T-helper 1 cell treated with Interleukin-12 subunit alpha and Interleukin-12 subunit beta and Interleukin-4 antibody, amounts not matched to agents 30 μg/mL and 1 μg/mL, for 36 hours (primary cell): ENCODE measurements at regions not wholly inside any gene's neighbourhood (a gene's known extent, or its start where the extent isn't known, plus 50 kb on each side); places are given as distances from the start of the nearest gene placed in this dataset.

ENCODE experiments used
- H3K27ac Mint-ChIP-seq: one replicate; pipeline ENCODE4 v1.8.0; 2021; ENCODE audit warnings: mild to moderate bottlenecking, mixed read lengths
- H3K27me3 Mint-ChIP-seq: one replicate; pipeline ENCODE4 v1.8.0; 2021; ENCODE audit warnings: low read depth, mixed read lengths
- H3K36me3 Mint-ChIP-seq: one replicate; pipeline ENCODE4 v1.8.0; 2021; ENCODE audit warnings: low read depth, mixed read lengths
- H3K4me1 Mint-ChIP-seq: one replicate; pipeline ENCODE4 v1.8.0; 2021; ENCODE audit warnings: low read depth, mixed read lengths
- H3K4me3 Mint-ChIP-seq: one replicate; pipeline ENCODE4 v1.8.0; 2021; ENCODE audit warnings: mild to moderate bottlenecking, moderate library complexity, mixed read lengths
- H3K9me3 Mint-ChIP-seq: one replicate; pipeline ENCODE4 v1.8.0; 2021; ENCODE audit warnings: mixed read lengths

GRCh38 chr13:85486663-85487062 lies 312.6 kb downstream of the SLITRK6 start:
- H3K36me3 Mint-ChIP-seq, result no peaks in the 10 kb centered on the region
- H3K27me3 Mint-ChIP-seq, result no peaks in the 10 kb centered on the region
- no peak overlapping the region for H3K27ac Mint-ChIP-seq
- H3K9me3 Mint-ChIP-seq, result peaks cover 3% of the 10 kb centered on the region
- H3K4me1 Mint-ChIP-seq, result no peaks in the 10 kb centered on the region
- no peak overlapping the region for H3K4me3 Mint-ChIP-seq

DNA sequence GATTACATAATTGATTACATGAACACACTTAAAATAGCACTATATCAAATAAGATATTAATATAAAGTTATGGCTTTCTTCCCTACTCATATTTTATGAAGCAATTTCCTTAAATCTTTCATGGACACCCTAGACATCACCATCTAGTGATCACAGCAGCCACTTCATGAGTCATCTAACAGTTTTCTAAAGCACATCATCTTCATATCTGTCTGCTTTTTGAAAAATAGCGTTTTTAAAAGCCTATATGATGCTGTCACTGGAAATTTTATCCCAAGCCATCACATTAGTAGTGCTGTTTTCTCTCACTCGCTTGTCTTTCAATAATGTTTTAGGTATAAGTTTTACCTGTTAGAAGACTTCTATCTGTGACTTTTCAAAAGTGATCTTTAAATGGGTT lies 326.1 kb downstream of the SLITRK6 start:
- Mint-ChIP-seq H3K27me3 (no peaks in the 10 kb centered on the region), H3K4me3 (no peak overlapping the region), H3K27ac (no peak overlapping the region), H3K36me3 (no peaks in the 10 kb centered on the region), H3K4me1 (no peaks in the 10 kb centered on the region), H3K9me3 (no peaks in the 10 kb centered on the region)

- H3K9me3 Mint-ChIP-seq, result no peaks in the 10 kb centered on the region
- no peaks in the 10 kb centered on the region for H3K36me3 Mint-ChIP-seq
- H3K4me1 Mint-ChIP-seq, result no peaks in the 10 kb centered on the region
- H3K27ac Mint-ChIP-seq, result no peak overlapping the region
- H3K27me3 Mint-ChIP-seq, result no peaks in the 10 kb centered on the region
- H3K4me3 Mint-ChIP-seq, result no peak overlapping the region
Observed at GRCh38 chr13:85469320-85469719, 329.9 kb downstream of the SLITRK6 start.

- peaks cover 8% of the 10 kb centered on the region for H3K9me3 Mint-ChIP-seq
- no peak overlapping the region for H3K27ac Mint-ChIP-seq
- H3K4me1 Mint-ChIP-seq, result no peaks in the 10 kb centered on the region
- no peak overlapping the region for H3K4me3 Mint-ChIP-seq
- H3K36me3 Mint-ChIP-seq, result no peaks in the 10 kb centered on the region
- H3K27me3 Mint-ChIP-seq, result no peaks in the 10 kb centered on the region
Observed at GRCh38 chr13:85462792-85463425, 336.3 kb downstream of the SLITRK6 start.

- Mint-ChIP-seq H3K27me3 (no peaks in the 10 kb centered on the region), H3K4me1 (no peaks in the 10 kb centered on the region), H3K4me3 (no peak overlapping the region), H3K27ac (no peak overlapping the region), H3K36me3 (peaks cover 2% of the 10 kb centered on the region), H3K9me3 (peaks cover 17% of the 10 kb centered on the region)
Observed at GRCh38 chr13:85461621-85462020, 337.6 kb downstream of the SLITRK6 start.

DNA sequence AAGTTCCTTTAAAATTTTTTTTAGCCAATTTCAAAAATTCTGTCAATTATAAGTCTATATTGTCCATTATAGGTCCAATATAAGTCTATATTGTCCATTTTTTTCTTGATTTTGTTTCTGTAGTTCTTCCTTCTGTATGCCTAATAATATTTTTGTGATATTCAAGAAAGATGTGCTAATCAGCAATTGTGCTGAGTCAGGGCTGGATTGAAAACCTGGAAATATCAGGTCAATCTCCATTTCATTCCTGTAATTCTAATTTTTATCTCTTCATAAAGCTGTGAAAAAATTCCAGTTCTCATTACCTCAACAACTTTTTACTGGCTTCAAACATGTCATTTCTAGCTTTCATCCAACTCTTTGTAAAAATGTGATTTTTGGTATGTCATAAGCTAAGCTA lies 353.7 kb downstream of the SLITRK6 start:
- Mint-ChIP-seq H3K4me3 (no peak overlapping the region), H3K9me3 (no peaks in the 10 kb centered on the region), H3K27me3 (no peaks in the 10 kb centered on the region), H3K27ac (no peak overlapping the region), H3K36me3 (no peaks in the 10 kb centered on the region), H3K4me1 (no peaks in the 10 kb centered on the region)

GRCh38 chr13:85441975-85442374 lies 357.2 kb downstream of the SLITRK6 start:
- H3K36me3 Mint-ChIP-seq, result no peaks in the 10 kb centered on the region
- no peaks in the 10 kb centered on the region for H3K27me3 Mint-ChIP-seq
- no peaks in the 10 kb centered on the region for H3K9me3 Mint-ChIP-seq
- H3K27ac Mint-ChIP-seq, result no peak overlapping the region
- H3K4me1 Mint-ChIP-seq, result no peaks in the 10 kb centered on the region
- H3K4me3 Mint-ChIP-seq, result no peak overlapping the region

- Mint-ChIP-seq H3K9me3 (no peaks in the 10 kb centered on the region), H3K27me3 (no peaks in the 10 kb centered on the region), H3K4me3 (no peak overlapping the region), H3K27ac (no peak overlapping the region), H3K36me3 (no peaks in the 10 kb centered on the region), H3K4me1 (no peaks in the 10 kb centered on the region)
Observed at GRCh38 chr13:85441364-85441763, 357.9 kb downstream of the SLITRK6 start.

GRCh38 chr13:85436029-85436428 lies 363.2 kb downstream of the SLITRK6 start:
- Mint-ChIP-seq H3K4me1 (no peaks in the 10 kb centered on the region), H3K27ac (no peak overlapping the region), H3K27me3 (no peaks in the 10 kb centered on the region)

DNA sequence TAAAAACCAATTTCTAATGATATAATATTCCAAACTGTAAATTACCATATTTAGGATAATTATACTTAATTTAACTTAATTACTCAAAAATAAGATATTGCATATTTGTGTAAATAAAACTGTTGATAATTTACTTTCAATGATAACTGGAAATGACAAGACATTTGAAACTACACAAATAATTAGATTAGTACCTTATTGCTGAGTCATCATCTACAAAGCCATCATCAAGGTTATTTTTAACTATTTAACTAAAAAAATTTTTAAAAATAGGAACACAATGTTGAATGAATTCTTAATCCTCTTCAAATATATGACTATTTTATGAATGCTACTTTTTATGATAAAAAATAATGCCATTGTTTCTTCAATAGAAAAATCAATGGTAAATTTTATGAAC lies 364.3 kb downstream of the SLITRK6 start:
- H3K4me1 Mint-ChIP-seq, result no peaks in the 10 kb centered on the region

More at GRCh38 chr13:85436029-85436428, 363.2 kb downstream of the SLITRK6 start:
- H3K36me3 Mint-ChIP-seq, result no peaks in the 10 kb centered on the region
- no peaks in the 10 kb centered on the region for H3K9me3 Mint-ChIP-seq
- H3K4me3 Mint-ChIP-seq, result no peak overlapping the region

GRCh38 chr13:85432881-85433280 lies 366.3 kb downstream of the SLITRK6 start:
- no peaks in the 10 kb centered on the region for H3K9me3 Mint-ChIP-seq

More for the DNA sequence above, 364.3 kb downstream of the SLITRK6 start:
- no peaks in the 10 kb centered on the region for H3K27me3 Mint-ChIP-seq
- H3K27ac Mint-ChIP-seq, result no peak overlapping the region
- no peak overlapping the region for H3K4me3 Mint-ChIP-seq
- H3K36me3 Mint-ChIP-seq, result no peaks in the 10 kb centered on the region
- no peaks in the 10 kb centered on the region for H3K9me3 Mint-ChIP-seq

DNA sequence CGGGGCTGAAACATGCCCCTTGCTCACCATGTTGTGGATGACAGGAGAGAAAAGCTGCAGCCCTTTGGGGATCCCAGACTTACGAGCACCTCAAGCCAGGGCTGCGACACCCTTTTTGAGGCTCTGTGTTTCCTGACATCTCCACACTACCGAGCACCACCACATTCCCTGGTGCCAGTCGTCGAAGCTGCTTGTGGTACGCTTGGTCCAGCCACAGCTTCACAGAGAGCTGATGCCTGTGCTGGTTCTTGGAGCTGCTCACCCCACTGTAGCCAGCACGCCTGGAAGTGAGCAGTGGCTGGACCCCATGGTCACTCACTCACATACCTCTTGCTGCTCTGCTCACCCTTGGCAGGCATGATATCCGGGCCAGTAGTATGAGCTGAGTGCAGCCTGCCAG lies 367.5 kb downstream of the SLITRK6 start:
- H3K4me3 Mint-ChIP-seq, result no peak overlapping the region

More at GRCh38 chr13:85432881-85433280, 366.3 kb downstream of the SLITRK6 start:
- Mint-ChIP-seq H3K27ac (no peak overlapping the region), H3K4me3 (no peak overlapping the region), H3K36me3 (no peaks in the 10 kb centered on the region), H3K27me3 (no peaks in the 10 kb centered on the region), H3K4me1 (no peaks in the 10 kb centered on the region)

DNA sequence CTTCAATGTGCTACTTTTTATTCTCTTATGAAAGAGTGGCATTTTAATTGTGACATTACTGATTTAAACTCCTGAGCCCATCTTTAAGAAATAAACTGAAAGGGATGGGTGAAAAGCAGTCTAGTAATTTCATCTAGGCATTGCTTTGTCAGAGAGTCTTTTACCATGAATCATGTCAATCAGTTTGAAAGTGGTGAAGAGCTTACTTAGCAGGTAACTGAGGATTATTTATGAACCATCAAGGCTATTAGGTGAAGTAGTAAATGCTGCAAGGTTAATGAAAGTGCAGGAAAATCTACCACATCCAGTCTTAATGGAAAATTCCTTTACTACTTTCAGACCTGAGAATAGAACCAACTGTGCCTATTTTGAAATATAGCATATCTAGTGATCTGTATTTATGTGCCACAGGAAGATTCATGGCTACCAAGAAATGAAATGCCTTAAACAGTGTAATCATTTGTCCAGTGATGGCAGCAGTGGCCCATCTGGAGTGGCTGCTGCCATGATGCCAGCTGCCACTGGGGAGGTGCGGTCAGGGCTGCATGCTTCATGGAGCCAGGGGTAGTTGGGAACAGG lies 368.9 kb downstream of the SLITRK6 start:
- Mint-ChIP-seq H3K27ac (no peak overlapping the region), H3K27me3 (no peaks in the 10 kb centered on the region), H3K4me1 (no peaks in the 10 kb centered on the region), H3K4me3 (no peak overlapping the region), H3K9me3 (no peaks in the 10 kb centered on the region), H3K36me3 (no peaks in the 10 kb centered on the region)

More for the DNA sequence above, 367.5 kb downstream of the SLITRK6 start:
- no peaks in the 10 kb centered on the region for H3K27me3 Mint-ChIP-seq
- H3K9me3 Mint-ChIP-seq, result no peaks in the 10 kb centered on the region
- H3K4me1 Mint-ChIP-seq, result no peaks in the 10 kb centered on the region
- H3K27ac Mint-ChIP-seq, result no peak overlapping the region
- no peaks in the 10 kb centered on the region for H3K36me3 Mint-ChIP-seq

DNA sequence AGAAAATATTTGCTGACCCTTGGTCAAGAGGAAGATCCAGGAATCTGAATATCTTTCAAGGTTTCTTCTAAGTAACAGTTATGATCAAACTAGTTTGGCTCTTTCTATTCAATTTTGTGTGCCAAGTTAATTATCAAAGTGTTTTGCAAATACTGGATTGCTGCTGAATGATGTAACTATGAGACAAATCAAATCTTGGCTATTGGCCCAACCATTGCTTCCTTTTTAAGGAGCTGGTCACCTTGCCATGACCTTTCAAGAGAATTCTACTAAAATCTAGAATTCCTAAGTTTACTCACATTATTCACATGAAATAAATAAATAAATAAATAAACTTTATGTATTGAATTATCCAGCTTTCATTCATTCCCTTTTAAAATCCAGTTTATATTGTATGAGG lies 371.8 kb downstream of the SLITRK6 start:
- no peaks in the 10 kb centered on the region for H3K36me3 Mint-ChIP-seq
- H3K9me3 Mint-ChIP-seq, result no peaks in the 10 kb centered on the region
- no peaks in the 10 kb centered on the region for H3K4me1 Mint-ChIP-seq
- H3K4me3 Mint-ChIP-seq, result no peak overlapping the region
- no peak overlapping the region for H3K27ac Mint-ChIP-seq
- no peaks in the 10 kb centered on the region for H3K27me3 Mint-ChIP-seq

DNA sequence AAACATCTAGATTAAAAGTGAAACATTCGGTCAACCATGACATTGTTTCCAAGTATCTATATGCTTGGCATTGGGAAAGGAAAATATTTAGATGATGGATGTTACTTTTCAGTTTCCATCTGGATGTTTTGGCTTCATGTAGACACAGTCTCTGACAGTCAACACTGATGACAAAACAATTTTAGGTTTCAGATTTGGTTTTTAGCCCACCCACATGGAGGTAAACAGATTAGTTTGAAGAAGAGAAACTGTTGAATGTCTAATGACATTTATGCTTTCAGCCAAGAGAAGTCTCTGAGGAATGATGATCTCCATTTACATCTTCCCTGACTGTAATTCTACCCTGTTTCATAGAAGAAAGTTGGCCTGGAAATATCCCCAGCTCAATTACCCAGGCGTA lies 379.1 kb downstream of the SLITRK6 start:
- Mint-ChIP-seq H3K9me3 (no peaks in the 10 kb centered on the region), H3K27me3 (no peaks in the 10 kb centered on the region), H3K27ac (no peak overlapping the region), H3K4me1 (no peaks in the 10 kb centered on the region), H3K4me3 (no peak overlapping the region), H3K36me3 (no peaks in the 10 kb centered on the region)
